Activated CD8-positive, alpha-beta memory T cell treated with anti-CD3 and anti-CD28 coated beads, Interleukin-2, amount 50 U/mL, for 48 hours (primary cell): ENCODE measurements at regions not wholly inside any gene's neighbourhood (a gene's known extent, or its start where the extent isn't known, plus 50 kb on each side); places are given as distances from the start of the nearest gene placed in this dataset.

ENCODE experiments used
- DNase-seq: peaks from one replicate; pipeline ENCODE4 v3.0.0-alpha.2; 2020

DNA sequence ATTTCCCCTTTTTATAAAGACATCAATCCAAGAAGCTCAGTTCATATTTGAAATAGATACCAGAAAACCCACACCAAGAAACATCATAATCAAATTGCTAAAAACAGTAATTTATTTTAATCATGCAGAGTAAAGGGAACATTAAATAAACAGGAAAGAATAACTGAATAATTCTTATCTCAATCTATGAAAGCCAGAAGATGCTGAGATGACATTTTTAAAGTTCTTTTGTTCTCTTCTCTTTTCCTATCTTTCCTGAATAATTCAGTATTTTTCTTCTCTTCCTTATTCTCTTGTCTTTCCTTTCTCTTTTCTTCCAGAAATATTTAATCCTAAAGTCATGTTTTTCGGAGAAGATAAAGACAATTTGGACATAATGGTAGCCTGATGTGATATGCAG lies 259.0 kb upstream of the OPRM1 start:
- DNase-seq: no peak

GRCh38 chr6:153778216-153778615 lies 260.8 kb upstream of the OPRM1 start:
- no peak for DNase-seq

DNA sequence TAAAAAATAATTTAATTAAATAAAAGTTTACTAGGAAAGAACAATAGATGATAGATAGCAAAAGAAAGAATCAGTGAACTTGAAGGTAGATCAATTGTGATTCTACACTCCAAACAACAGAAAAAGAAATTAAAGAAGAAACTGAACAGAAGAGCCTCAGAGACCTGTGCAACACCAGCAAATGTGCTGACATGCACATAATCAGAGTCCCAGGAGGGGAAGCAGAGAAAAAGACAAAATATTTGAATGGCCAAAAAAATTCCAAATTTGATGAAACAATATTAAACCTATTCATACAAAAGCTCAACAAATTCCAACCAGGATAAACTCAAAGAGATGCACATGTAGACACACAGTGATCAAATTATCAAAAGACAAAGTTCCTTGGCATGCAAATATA lies 267.5 kb upstream of the OPRM1 start:
- DNase-seq: no peak

DNA sequence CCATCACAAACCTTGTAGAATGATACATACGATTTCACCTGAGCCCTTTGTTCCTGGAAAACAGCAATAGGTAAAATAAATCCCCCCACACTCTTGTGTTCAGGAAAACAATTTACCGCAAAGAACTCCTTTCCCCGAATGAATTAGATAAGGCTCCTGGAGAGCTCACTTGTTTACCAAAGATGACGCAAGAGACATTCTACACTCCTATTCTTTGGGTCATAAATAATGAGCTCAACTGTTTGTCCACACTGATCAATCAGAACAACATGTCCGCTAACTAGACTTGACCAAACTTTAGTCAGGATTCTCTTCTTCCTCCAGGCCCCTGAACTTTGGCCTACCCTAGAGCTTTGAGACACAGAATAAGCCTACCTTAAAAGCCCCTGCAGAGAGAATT lies 271.9 kb upstream of the OPRM1 start:
- no peak for DNase-seq

DNA sequence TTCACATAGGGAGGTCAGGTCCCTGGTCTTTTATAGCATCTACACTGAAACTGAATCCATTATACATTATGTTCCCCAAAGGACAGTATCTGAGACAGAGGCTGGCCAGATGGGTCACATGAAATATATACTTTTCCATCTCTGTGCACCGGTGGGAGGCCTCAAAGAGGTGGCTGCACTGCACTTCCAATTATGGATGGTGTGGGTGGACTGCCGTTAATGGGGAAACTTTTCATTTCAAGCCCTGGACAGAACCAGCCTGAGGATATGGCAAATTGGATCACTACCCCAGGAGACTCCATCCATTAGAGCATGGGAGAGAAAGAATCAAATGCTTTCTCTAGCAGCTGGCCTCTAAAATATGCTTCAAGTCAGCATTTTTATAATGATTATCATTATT lies 280.5 kb upstream of the OPRM1 start:
- DNase-seq: no peak

DNA sequence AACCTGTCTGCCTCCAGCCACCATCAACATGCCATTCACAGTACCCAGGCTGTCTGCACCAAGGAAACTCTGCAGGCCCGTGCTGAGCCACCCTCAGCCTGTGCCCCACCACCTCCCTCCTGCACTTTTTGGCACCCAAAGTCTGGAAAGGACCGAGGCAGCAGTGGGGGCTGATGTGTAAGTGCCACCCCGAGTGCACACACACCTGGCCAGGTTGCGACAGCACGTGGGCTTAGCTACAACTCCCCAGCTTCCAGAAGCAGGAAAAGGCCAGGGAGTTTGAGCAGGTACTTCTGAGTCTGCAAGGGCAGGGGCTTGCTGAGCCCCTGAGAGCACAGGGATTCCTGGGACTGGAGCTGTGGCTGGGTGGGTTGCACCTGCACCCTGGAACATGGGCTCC lies 303.3 kb upstream of the OPRM1 start:
- no peak for DNase-seq

DNA sequence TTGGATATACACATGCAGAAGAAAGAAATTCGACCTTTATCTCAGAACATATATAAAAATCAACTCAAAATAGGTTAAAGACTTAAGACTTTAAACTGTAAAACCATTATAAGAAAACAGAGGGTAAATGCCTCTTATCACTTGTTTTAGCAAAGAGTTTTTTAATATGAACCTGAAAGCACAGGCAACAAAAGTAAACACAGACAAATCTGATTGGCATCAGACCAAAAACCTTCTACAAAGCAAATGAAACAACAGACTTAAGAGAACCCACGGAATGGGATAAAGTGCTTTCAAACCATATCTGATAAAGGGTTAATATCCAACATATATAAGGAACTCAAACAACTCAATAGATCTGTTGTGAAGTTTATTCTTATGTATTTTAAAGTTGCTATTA lies 309.9 kb upstream of the OPRM1 start:
- DNase-seq: no peak

DNA sequence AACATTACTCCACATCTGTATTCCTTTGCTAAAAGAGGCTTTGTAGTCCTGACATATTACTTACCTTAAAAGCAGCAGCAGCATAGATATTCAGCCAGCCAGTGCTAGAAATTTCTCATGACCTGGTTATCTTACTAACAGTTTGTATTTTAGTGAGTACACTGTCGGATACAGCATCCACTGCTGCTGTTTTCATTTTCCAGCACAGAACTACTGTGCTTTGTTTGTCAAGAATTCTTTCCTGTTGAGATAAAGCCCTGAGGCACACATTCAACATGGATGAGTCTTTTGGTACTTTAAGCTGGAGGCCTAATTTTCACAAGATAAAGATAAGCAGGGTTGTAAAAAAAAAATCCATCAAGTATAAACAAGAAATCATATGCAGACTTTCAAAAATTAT lies 311.2 kb upstream of the OPRM1 start:
- DNase-seq: no peak

DNA sequence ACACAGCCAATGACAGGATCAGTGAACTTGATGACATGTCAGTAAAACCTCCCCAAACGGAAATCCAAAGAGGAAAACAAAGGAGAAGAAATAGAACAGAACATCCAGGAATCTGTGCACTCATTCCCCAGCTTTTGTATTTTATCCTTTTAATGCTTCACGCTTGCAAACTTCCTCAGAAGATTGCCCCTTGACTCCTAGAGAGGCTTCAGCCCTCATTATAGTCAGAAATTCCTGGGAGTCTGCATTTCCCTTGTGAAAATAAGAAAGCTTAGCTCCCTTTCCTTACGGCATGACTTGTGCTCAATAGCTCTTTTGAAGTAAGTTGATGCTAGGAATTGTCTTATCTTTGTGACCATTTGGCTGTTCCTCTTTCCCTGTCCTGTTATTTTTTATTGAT lies 313.6 kb upstream of the OPRM1 start:
- DNase-seq: no peak

- DNase-seq: no peak
These were observed 318.3 kb upstream of the OPRM1 start for GRCh38 chr6:153720732-153721131.

- no peak for DNase-seq
These were observed 333.6 kb upstream of the OPRM1 start for GRCh38 chr6:153705429-153705828.

GRCh38 chr6:153702671-153703070 lies 336.4 kb upstream of the OPRM1 start:
- no peak for DNase-seq

- no peak for DNase-seq
These were observed 340.4 kb upstream of the OPRM1 start for GRCh38 chr6:153698637-153699036.

- no peak for DNase-seq
These were observed 341.0 kb upstream of the OPRM1 start for GRCh38 chr6:153698001-153698400.

GRCh38 chr6:153677522-153677921 lies 361.5 kb upstream of the OPRM1 start:
- no peak for DNase-seq

DNA sequence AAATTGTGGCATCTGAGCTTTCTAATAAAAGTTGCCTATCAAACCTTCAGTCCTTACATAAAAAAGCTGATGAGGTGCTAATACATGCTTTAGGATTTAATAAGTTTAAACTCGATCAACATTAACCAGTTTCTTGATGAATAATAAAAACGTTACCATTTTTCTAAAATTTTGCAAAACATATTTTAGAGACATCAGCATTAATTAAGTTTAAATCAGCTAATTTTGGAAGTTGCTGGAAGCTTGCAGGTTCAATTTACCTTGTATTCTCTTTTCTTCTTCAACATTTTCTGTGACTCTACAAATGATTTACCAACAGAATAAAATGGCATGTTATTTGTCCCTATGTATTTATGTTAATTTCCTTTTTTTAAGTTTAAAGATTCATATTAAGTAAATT lies 365.3 kb upstream of the OPRM1 start:
- no peak for DNase-seq

GRCh38 chr6:153673225-153673624 lies 365.8 kb upstream of the OPRM1 start:
- DNase-seq: no peak

DNA sequence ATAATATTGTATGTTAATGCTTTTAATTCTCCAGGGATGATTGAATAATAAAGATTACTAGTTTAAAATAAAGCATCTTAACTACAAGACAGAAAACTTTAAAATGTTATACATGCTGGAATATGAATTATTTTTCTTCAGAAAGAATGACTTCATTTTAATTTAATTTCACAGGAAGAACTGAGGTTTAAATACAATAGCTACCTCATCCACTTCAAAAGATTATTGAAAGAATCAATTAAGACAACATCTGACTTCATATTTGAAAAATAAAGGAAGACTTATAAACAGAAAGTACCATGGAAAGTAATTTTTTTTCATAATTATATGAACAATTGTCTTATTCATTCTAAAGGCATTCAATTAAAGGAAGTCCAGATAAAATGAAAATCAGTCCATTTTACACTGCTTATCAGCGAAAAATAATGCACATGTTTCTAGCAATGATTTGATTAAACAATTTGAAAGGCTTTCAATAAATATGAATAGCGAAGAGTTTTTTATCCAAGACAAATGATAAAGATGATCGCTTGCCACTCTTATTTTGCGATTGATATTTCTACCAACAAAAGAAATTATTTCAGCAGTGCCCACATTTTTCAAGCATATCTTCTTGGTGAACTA lies 368.5 kb upstream of the OPRM1 start:
- no peak for DNase-seq

DNA sequence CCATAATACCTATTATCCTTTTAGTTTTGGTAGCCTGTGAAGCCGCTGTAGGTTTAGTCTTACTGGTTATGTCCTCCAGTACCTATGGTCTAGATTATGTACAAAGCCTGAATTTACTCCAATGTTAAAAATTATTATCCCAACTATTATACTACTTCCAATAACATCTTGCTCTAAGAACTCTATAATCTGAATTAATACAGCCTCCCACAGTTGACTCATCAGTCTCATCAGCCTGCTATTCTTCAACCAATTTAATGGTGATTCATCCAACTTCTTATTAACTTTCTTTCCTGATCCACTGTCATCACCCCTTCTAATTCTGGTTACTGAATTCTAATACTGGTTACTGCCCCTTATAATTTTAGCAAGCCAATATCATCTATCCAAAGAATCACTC lies 370.3 kb upstream of the OPRM1 start:
- no peak for DNase-seq

- no peak for DNase-seq
These were observed 376.1 kb upstream of the OPRM1 start for GRCh38 chr6:153662982-153663381.

GRCh38 chr6:153645326-153645725 lies 393.7 kb upstream of the OPRM1 start:
- no peak for DNase-seq

- no peak for DNase-seq
These were observed 395.0 kb upstream of the OPRM1 start for GRCh38 chr6:153644000-153644399.

DNA sequence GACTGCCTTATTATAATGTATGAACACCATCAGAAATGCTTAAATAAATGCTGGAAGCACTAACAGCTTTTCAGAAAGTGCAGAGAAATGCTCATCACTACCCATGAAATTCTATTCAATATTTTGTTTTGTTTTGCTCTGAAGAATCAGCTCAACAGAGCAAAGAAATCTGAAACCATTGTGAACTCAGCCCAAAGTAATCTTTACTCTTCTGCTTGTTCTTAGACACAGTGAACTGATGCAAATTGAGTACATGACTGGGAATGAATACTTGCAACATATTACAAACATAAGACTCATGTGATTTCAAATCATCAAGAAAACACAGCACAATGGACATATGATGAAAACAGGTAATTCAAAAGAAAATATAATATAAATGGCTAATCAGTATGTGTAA lies 404.6 kb upstream of the OPRM1 start:
- DNase-seq: no peak

DNA sequence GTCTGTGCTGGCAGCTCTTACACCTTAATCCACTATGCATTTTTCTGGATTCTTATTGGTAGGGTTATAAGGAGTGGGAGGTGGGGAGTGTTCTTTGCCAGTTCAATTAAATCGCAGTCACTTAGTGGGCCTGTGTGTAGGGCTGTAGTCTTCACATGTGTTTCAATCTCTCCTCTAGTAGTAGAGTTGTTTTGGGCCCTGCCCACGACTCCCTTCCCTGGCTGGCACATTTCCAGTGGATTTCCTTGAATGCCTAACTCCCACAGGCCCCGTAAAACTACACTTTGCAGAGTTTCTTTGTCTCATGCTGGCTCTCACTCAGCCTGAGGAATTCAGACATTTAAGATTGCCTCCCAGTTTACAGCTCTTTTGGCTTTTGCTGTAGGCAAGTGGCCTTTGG lies 414.0 kb upstream of the OPRM1 start:
- DNase-seq: no peak

- no peak for DNase-seq
These were observed 414.5 kb upstream of the OPRM1 start for GRCh38 chr6:153624528-153624927.

DNA sequence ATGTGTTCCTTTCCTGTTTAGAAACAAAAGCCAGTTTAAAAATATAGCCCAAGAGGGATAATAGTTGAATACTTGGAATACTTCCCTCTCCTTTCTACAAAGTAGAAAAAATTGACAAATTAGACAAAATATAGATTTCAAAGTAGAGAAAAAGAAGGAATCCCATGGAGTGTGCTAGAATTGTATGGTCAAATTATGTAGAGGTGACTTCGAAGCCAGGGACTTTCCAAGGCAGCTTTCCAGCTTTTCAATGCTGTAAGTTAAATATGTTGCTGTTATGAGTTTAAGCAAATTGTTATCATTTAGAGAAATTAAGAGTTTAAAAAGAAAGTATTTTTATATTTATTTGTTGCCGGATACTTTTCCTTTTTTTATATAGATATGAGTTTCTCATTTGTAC lies 415.5 kb upstream of the OPRM1 start:
- DNase-seq: no peak
